Tibial nerve (tissue), 4 donors: ENCODE measurements at regions not wholly inside any gene's neighbourhood (a gene's known extent, or its start where the extent isn't known, plus 50 kb on each side); places are given as distances from the start of the nearest gene placed in this dataset.

ENCODE experiments used
- DNase-seq, 2 donors: peaks; one replicate each; pipeline ENCODE4 v3.0.0-alpha.2; 2019; ENCODE audit warnings: low spot score in 2 of 2
- H3K27ac ChIP-seq, 4 donors: fragments of 200-600 bp; sonication (generic) in 3 of 4; one replicate each; pipeline ENCODE4 v1.5.1; 2017 to 2019; ENCODE audit warnings: mild to moderate bottlenecking in 1 of 4
- H3K27me3 ChIP-seq, 2 donors: fragments of 200-600 bp; sonication (generic) in 1 of 2; one replicate each; pipeline versions ENCODE4 v1.5.1 to v1.6.0; 2017 to 2019
- H3K36me3 ChIP-seq, 3 donors: fragments of 200-600 bp; sonication (generic); one replicate each; pipeline ENCODE4 v1.5.1; 2018 to 2019
- H3K4me1 ChIP-seq, 4 donors: fragments of 200-600 bp; sonication (generic) in 3 of 4; one replicate each; pipeline ENCODE4 v1.5.1; 2017 to 2019
- H3K4me3 ChIP-seq, 4 donors: fragments of 200-600 bp; sonication (generic) in 3 of 4; one replicate each; pipeline ENCODE4 v1.5.1; 2017 to 2019; ENCODE audit warnings: mild to moderate bottlenecking in 1 of 4, moderate library complexity in 1 of 4
- H3K9me3 ChIP-seq, 4 donors: fragments of 200-600 bp; sonication (generic) in 3 of 4; one replicate each; pipeline ENCODE4 v1.5.1; 2017 to 2019
- CTCF ChIP-seq, 5 experiments: fragments of 200-600 bp in 3 of 5; fragments of 450-650 bp in 2 of 5; sonication (generic) in 3 of 5; IDR thresholded peaks; one replicate each; pipeline ENCODE4 v1.5.1; 2016 to 2019; ENCODE audit warnings: antibody characterized with exemption in 5 of 5, mild to moderate bottlenecking in 3 of 5, moderate library complexity in 2 of 5
- EP300 ChIP-seq, 2 donors: sonication (generic); formaldehyde crosslinking; IDR thresholded peaks; one replicate each; pipeline ENCODE4 v1.6.1; 2017; ENCODE audit warnings: antibody characterized with exemption in 2 of 2, mild to moderate bottlenecking in 1 of 2
- POLR2A ChIP-seq, 2 donors: fragments of 450-650 bp; IDR thresholded peaks; one replicate each; pipeline ENCODE4 v1.6.1; 2017; ENCODE audit warnings: antibody characterized with exemption in 2 of 2, mild to moderate bottlenecking in 2 of 2, moderate library complexity in 2 of 2
- WGBS, 2 donors: methylation state at CpG; one replicate each; pipeline ENCODE4 v1.1.5; 2018; 5-methylcytosine and 5-hydroxymethylcytosine counted together

GRCh38 chr1:234721476-234722269 is 111.7 kb upstream of the IRF2BP2 start:
- DNase-seq: peak; percentile 50 to 93
- H3K9me3 ChIP-seq: no peaks in the 10 kb centered on the region
- H3K4me1 ChIP-seq: peaks cover 10 to 96% (median 89%) of the 10 kb centered on the region in 4 donors
- H3K27me3 ChIP-seq: no peaks in the 10 kb centered on the region
- no peaks in the 10 kb centered on the region for H3K36me3 ChIP-seq
- H3K27ac ChIP-seq: peak overlapping the region; percentile 84 to 97 (median 92)
- H3K4me3 ChIP-seq: peak overlapping the region in 2 of 4 donors; percentile 3 to 13
- TF ChIP-seq EP300 (IDR thresholded peaks at IDR 0.05): peak; percentile 79 to 90
- TF ChIP-seq POLR2A (IDR thresholded peaks at IDR 0.05): no peak
- peak in 1 of 5 experiments; percentile 10 for TF ChIP-seq CTCF (IDR thresholded peaks at IDR 0.05)
- 5 to 18% methylated on average over 12 of the region's 12 CpGs for WGBS, 2 donors

GRCh38 chr1:234720709-234721441 is 110.9 kb upstream of the IRF2BP2 start:
- 60 to 65% methylated on average over 15 of the region's 15 CpGs for WGBS, 2 donors
- H3K27me3 ChIP-seq: no peaks in the 10 kb centered on the region
- no peak for DNase-seq
- peak overlapping the region; percentile 84 to 97 (median 92) for H3K27ac ChIP-seq
- no peak overlapping the region for H3K4me3 ChIP-seq
- H3K36me3 ChIP-seq: no peaks in the 10 kb centered on the region
- no peaks in the 10 kb centered on the region for H3K9me3 ChIP-seq
- no peak for TF ChIP-seq CTCF (IDR thresholded peaks at IDR 0.05)
- TF ChIP-seq EP300 (IDR thresholded peaks at IDR 0.05): no peak
- no peak for TF ChIP-seq POLR2A (IDR thresholded peaks at IDR 0.05)
- H3K4me1 ChIP-seq: peaks cover 10 to 96% (median 89%) of the 10 kb centered on the region in 4 donors

- Histone ChIP-seq H3K9me3 (no peaks in the 10 kb centered on the region), H3K27ac (peak overlapping the region; percentile 84 to 97 (median 92)), H3K36me3 (no peaks in the 10 kb centered on the region), H3K27me3 (no peaks in the 10 kb centered on the region), H3K4me3 (no peak overlapping the region), H3K4me1 (peaks cover 4 to 96% (median 84%) of the 10 kb centered on the region in 4 donors)
- DNase-seq: no peak
- TF ChIP-seq EP300 (IDR thresholded peaks at IDR 0.05) (peak; percentile 21 to 38), CTCF (IDR thresholded peaks at IDR 0.05) (no peak)
- WGBS, 2 donors: 58 to 66% methylated on average over 8 of the region's 8 CpGs
These were observed 109.7 kb upstream of the IRF2BP2 start for GRCh38 chr1:234719454-234720251.

GRCh38 chr1:234718496-234719453 is 108.8 kb upstream of the IRF2BP2 start:
- no peak for DNase-seq
- H3K4me1 ChIP-seq: peaks cover 4 to 92% (median 82%) of the 10 kb centered on the region in 4 donors
- peak overlapping the region; percentile 63 to 97 (median 92) for H3K27ac ChIP-seq

More at GRCh38 chr1:234718496-234719453, 108.8 kb upstream of the IRF2BP2 start:
- WGBS, 2 donors: 27 to 45% methylated on average over 10 of the region's 10 CpGs
- no peaks in the 10 kb centered on the region for H3K27me3 ChIP-seq
- no peaks in the 10 kb centered on the region for H3K36me3 ChIP-seq
- H3K4me3 ChIP-seq: no peak overlapping the region
- H3K9me3 ChIP-seq: no peaks in the 10 kb centered on the region
- TF ChIP-seq POLR2A (IDR thresholded peaks at IDR 0.05) (no peak), CTCF (IDR thresholded peaks at IDR 0.05) (no peak), EP300 (IDR thresholded peaks at IDR 0.05) (no peak)
